ENCODE measurements at regions not wholly inside any gene's neighbourhood (a gene's known extent, or its start where the extent isn't known, plus 50 kb on each side); places are given as distances from the start of the nearest gene placed in this dataset.
"Not testable (repeated sequence)": the region's sequence is repeated elsewhere in the genome, so short reads cannot be mapped to it uniquely, and the experiment has no call there.

- in situ Hi-C loops (cut with MboI; ENCODE audit: low pct_unique_long_range_greater_than_20kb, low sequenced_read_pairs, unreplicated experiment), result no loop called here
- TF ChIP-seq CTCF (IDR thresholded peaks at IDR 0.05; ENCODE audit: extremely low read depth, insufficient read depth, missing control alignments), result no peak
- DNase-seq (ENCODE audit: low spot score), result no peak
These were observed 349.6 kb upstream of the CLEC14A start for GRCh38 chr14:38605193-38606114.

GRCh38 chr14:38600572-38600971 is 344.7 kb upstream of the CLEC14A start:
- DNase-seq (ENCODE audit: low spot score); in situ Hi-C loops (cut with MboI; ENCODE audit: low pct_unique_long_range_greater_than_20kb, low sequenced_read_pairs, unreplicated experiment): not testable (repeated sequence)

GRCh38 chr14:38593476-38593875 is 337.6 kb upstream of the CLEC14A start:
- DNase-seq (ENCODE audit: low spot score), result no peak
- TF ChIP-seq CTCF (IDR thresholded peaks at IDR 0.05; ENCODE audit: extremely low read depth, insufficient read depth, missing control alignments), result no peak
- in situ Hi-C loops (cut with MboI; ENCODE audit: low pct_unique_long_range_greater_than_20kb, low sequenced_read_pairs, unreplicated experiment), result no loop called here

- no peak for TF ChIP-seq CTCF (IDR thresholded peaks at IDR 0.05; ENCODE audit: extremely low read depth, insufficient read depth, missing control alignments)
- in situ Hi-C loops (cut with MboI; ENCODE audit: low pct_unique_long_range_greater_than_20kb, low sequenced_read_pairs, unreplicated experiment), result no loop called here
These were observed 337.0 kb upstream of the CLEC14A start for GRCh38 chr14:38592764-38593442.

GRCh38 chr14:38589747-38590350 is 334.0 kb upstream of the CLEC14A start:
- in situ Hi-C loops (cut with MboI; ENCODE audit: low pct_unique_long_range_greater_than_20kb, low sequenced_read_pairs, unreplicated experiment), result no loop called here
- TF ChIP-seq CTCF (IDR thresholded peaks at IDR 0.05; ENCODE audit: extremely low read depth, insufficient read depth, missing control alignments), result no peak
- no peak for DNase-seq (ENCODE audit: low spot score)

More at GRCh38 chr14:38592764-38593442, 337.0 kb upstream of the CLEC14A start:
- no peak for DNase-seq (ENCODE audit: low spot score)

GRCh38 chr14:38583471-38583870 is 327.6 kb upstream of the CLEC14A start:
- TF ChIP-seq CTCF (IDR thresholded peaks at IDR 0.05; ENCODE audit: extremely low read depth, insufficient read depth, missing control alignments), result no peak
- DNase-seq (ENCODE audit: low spot score), result no peak
- in situ Hi-C loops (cut with MboI; ENCODE audit: low pct_unique_long_range_greater_than_20kb, low sequenced_read_pairs, unreplicated experiment), result no loop called here
